CD14-positive monocyte (primary cell): ENCODE measurements at regions not wholly inside any gene's neighbourhood (a gene's known extent, or its start where the extent isn't known, plus 50 kb on each side); places are given as distances from the start of the nearest gene placed in this dataset.

ENCODE experiments used
- DNase-seq, 3 donors: peaks; one replicate each; pipeline ENCODE4 v3.0.0-alpha.2; 2011 to 2022
- H2AFZ ChIP-seq: 2 replicates; pipeline ENCODE4 v1.6.0; 2012; ENCODE audit warnings: mild to moderate bottlenecking, low read depth, low read length, inconsistent platforms; ENCODE audit not compliant: insufficient read depth, poor library complexity, severe bottlenecking
- H3K27ac ChIP-seq, 2 donors: 1 replicate in 1 of 2; 2 replicates in 1 of 2; pipeline ENCODE4 v1.5.1; 2012 to 2013; ENCODE audit warnings: low read length in 2 of 2, control low read depth in 1 of 2, inconsistent platforms in 1 of 2, low read depth in 1 of 2, mild to moderate bottlenecking in 1 of 2
- H3K27me3 ChIP-seq, 2 donors: one replicate each; pipeline versions ENCODE4 v1.6.0 to v1.6.1; 2011 to 2013; ENCODE audit warnings: low read length in 2 of 2; ENCODE audit not compliant: control insufficient read depth in 2 of 2, insufficient read depth in 2 of 2
- H3K36me3 ChIP-seq, 2 donors: replicated peaks in 1 of 2; 1 replicate in 1 of 2; 2 replicates in 1 of 2; pipeline versions ENCODE4 v1.5.1 to v1.6.1; 2012 to 2013; ENCODE audit warnings: low read length in 2 of 2, control low read depth in 1 of 2, inconsistent platforms in 1 of 2, mild to moderate bottlenecking in 1 of 2; ENCODE audit not compliant: insufficient read depth in 2 of 2, control insufficient read depth in 1 of 2
- H3K4me1 ChIP-seq, 2 donors: 1 replicate in 1 of 2; 2 replicates in 1 of 2; pipeline versions ENCODE4 v1.5.1 to v1.6.1; 2012 to 2013; ENCODE audit warnings: low read length in 2 of 2, control low read depth in 1 of 2, inconsistent platforms in 1 of 2, mild to moderate bottlenecking in 1 of 2, moderate library complexity in 1 of 2; ENCODE audit not compliant: insufficient read depth in 2 of 2, control insufficient read depth in 1 of 2
- H3K4me2 ChIP-seq: replicated peaks from 2 replicates; pipeline ENCODE3; 2012; ENCODE audit warnings: low read length, moderate library complexity, mild to moderate bottlenecking; ENCODE audit not compliant: poor library complexity, severe bottlenecking; ENCODE audit errors: extremely low read depth
- H3K4me3 ChIP-seq, 3 experiments: fragments of 200-600 bp in 1 of 3; sonication (generic) in 1 of 3; replicated peaks in 1 of 3; 1 replicate in 2 of 3; 2 replicates in 1 of 3; pipeline ENCODE4 v1.5.1; 2011 to 2013; ENCODE audit warnings: low read length in 3 of 3, mild to moderate bottlenecking in 3 of 3, control low read depth in 2 of 3, low read depth in 2 of 3, inconsistent platforms in 1 of 3, moderate library complexity in 1 of 3
- H3K79me2 ChIP-seq: 2 replicates; pipeline ENCODE4 v1.6.0; 2012; ENCODE audit warnings: mild to moderate bottlenecking, control low read depth, inconsistent platforms, low read length, moderate library complexity; ENCODE audit not compliant: insufficient read depth
- H3K9ac ChIP-seq: 2 replicates; pipeline ENCODE4 v1.6.0; 2017; ENCODE audit warnings: low read length, mild to moderate bottlenecking; ENCODE audit not compliant: insufficient read depth, poor library complexity, severe bottlenecking
- H3K9me3 ChIP-seq, 2 donors: replicated peaks in 1 of 2; 1 replicate in 1 of 2; 2 replicates in 1 of 2; pipeline versions ENCODE4 v1.5.1 to v1.6.1; 2012 to 2013; ENCODE audit warnings: low read length in 2 of 2, control low read depth in 1 of 2; ENCODE audit not compliant: control insufficient read depth in 1 of 2, insufficient read depth in 1 of 2
- H4K20me1 ChIP-seq: 2 replicates; pipeline ENCODE4 v1.6.0; 2012; ENCODE audit warnings: mild to moderate bottlenecking, low read length, control low read depth, moderate library complexity; ENCODE audit not compliant: insufficient read depth
- H3K27ac Mint-ChIP-seq, 7 donors: one replicate each; pipeline ENCODE4 v1.8.0; 2020; ENCODE audit warnings: mild to moderate bottlenecking in 7 of 7, mixed read lengths in 7 of 7, moderate library complexity in 6 of 7, inconsistent platforms in 2 of 7
- H3K27me3 Mint-ChIP-seq, 3 donors: one replicate each; pipeline ENCODE4 v1.8.0; 2021 to 2022; ENCODE audit warnings: low read depth in 3 of 3, mild to moderate bottlenecking in 3 of 3, mixed read lengths in 3 of 3, moderate library complexity in 3 of 3, inconsistent platforms in 1 of 3
- H3K36me3 Mint-ChIP-seq, 2 donors: one replicate each; pipeline ENCODE4 v1.8.0; 2020; ENCODE audit warnings: mixed read lengths in 2 of 2, inconsistent platforms in 1 of 2, mild to moderate bottlenecking in 1 of 2
- H3K4me1 Mint-ChIP-seq: one replicate; pipeline ENCODE4 v1.8.0; 2020; ENCODE audit warnings: mild to moderate bottlenecking, mixed read lengths
- H3K4me3 Mint-ChIP-seq, 2 donors: one replicate each; pipeline ENCODE4 v1.8.0; 2020; ENCODE audit warnings: mild to moderate bottlenecking in 2 of 2, mixed read lengths in 2 of 2, moderate library complexity in 1 of 2
- H3K9me3 Mint-ChIP-seq, 7 donors: one replicate each; pipeline ENCODE4 v1.8.0; 2020 to 2022; ENCODE audit warnings: mixed read lengths in 7 of 7, mild to moderate bottlenecking in 6 of 7, moderate library complexity in 6 of 7, inconsistent platforms in 2 of 7
- WGBS: methylation state at CpG from one replicate; pipeline ENCODE4 v1.1.5; 2013; ENCODE audit warnings: missing lambda C conversion rate; ENCODE audit not compliant: insufficient coverage; 5-methylcytosine and 5-hydroxymethylcytosine counted together
- intact Hi-C, 2 donors: fragments of 100-400 bp; cut with micrococcal nuclease; formaldehyde crosslinking; loops; one replicate each; pipeline versions ENCODE4 v1.15.0 to v1.15.1; 2023
- TF ChIP-seq, protein P1 (sequence below): fragments of 200-600 bp; IDR thresholded peaks from one replicate; pipeline ENCODE4 v1.8.0; 2022; ENCODE audit warnings: antibody characterized with exemption, mild to moderate bottlenecking

GRCh38 chr3:117611211-117611610, 901.6 kb downstream of the TUSC7 start:
- Histone ChIP-seq H3K4me1 (no peaks in the 10 kb centered on the region), H4K20me1 (no peaks in the 10 kb centered on the region), H3K79me2 (no peaks in the 10 kb centered on the region), H3K4me3 (no peak overlapping the region), H3K27me3 (no peaks in the 10 kb centered on the region), H3K4me2 (no peak overlapping the region), H3K9me3 (no peaks in the 10 kb centered on the region), H2AFZ (no peak overlapping the region), H3K36me3 (no peaks in the 10 kb centered on the region), H3K27ac (no peak overlapping the region), H3K9ac (no peak overlapping the region)
- WGBS = no CpG with 5 or more reads among the region's 2 CpGs
- Mint-ChIP-seq H3K36me3 (no peaks in the 10 kb centered on the region), H3K27ac (no peak overlapping the region), H3K4me1 (no peaks in the 10 kb centered on the region), H3K27me3 (peaks cover 0 to 4% (median 2%) of the 10 kb centered on the region in 3 donors), H3K4me3 (no peak overlapping the region), H3K9me3 (peaks cover 0 to 6% (median 0%) of the 10 kb centered on the region in 7 donors)
- TF ChIP-seq, protein P1, sequence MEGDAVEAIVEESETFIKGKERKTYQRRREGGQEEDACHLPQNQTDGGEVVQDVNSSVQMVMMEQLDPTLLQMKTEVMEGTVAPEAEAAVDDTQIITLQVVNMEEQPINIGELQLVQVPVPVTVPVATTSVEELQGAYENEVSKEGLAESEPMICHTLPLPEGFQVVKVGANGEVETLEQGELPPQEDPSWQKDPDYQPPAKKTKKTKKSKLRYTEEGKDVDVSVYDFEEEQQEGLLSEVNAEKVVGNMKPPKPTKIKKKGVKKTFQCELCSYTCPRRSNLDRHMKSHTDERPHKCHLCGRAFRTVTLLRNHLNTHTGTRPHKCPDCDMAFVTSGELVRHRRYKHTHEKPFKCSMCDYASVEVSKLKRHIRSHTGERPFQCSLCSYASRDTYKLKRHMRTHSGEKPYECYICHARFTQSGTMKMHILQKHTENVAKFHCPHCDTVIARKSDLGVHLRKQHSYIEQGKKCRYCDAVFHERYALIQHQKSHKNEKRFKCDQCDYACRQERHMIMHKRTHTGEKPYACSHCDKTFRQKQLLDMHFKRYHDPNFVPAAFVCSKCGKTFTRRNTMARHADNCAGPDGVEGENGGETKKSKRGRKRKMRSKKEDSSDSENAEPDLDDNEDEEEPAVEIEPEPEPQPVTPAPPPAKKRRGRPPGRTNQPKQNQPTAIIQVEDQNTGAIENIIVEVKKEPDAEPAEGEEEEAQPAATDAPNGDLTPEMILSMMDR = no peak
- no peak for DNase-seq
- intact Hi-C loops = no loop called here

DNA sequence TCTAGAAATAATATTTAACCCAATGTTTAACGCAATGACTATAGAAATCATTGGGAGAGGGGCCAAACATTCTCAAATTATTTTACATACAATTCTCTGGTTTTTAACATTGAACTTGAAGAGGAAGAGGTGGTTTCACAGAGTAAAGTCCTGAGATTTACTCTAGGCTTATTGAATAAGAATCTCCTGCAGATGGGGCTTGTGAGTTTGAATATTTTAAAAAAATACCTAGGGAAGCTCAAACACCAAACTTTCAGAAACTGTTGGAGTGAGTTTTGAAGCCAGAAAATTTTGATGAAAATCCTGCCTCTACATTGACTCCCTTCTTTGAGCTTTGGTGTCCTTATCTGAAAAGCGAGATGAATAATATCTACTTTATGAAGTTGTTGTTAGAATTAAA, 906.6 kb downstream of the TUSC7 start:
- Histone ChIP-seq H3K4me2 (no peak overlapping the region), H3K36me3 (no peaks in the 10 kb centered on the region), H3K9ac (no peak overlapping the region), H3K27me3 (no peaks in the 10 kb centered on the region), H3K79me2 (no peaks in the 10 kb centered on the region), H3K4me1 (no peaks in the 10 kb centered on the region), H4K20me1 (no peaks in the 10 kb centered on the region), H3K9me3 (no peaks in the 10 kb centered on the region), H2AFZ (no peak overlapping the region), H3K27ac (no peak overlapping the region), H3K4me3 (no peak overlapping the region)
- TF ChIP-seq, protein P1 = no peak
- Mint-ChIP-seq H3K36me3 (no peaks in the 10 kb centered on the region), H3K27ac (no peak overlapping the region), H3K4me1 (no peaks in the 10 kb centered on the region), H3K4me3 (no peak overlapping the region), H3K27me3 (no peaks in the 10 kb centered on the region), H3K9me3 (peaks cover 0 to 2% (median 0%) of the 10 kb centered on the region in 7 donors)
- no CpG with 5 or more reads among the region's 2 CpGs for WGBS
- intact Hi-C loops = no loop called here
- no peak for DNase-seq
